ENCODE measurements at regions not wholly inside any gene's neighbourhood (a gene's known extent, or its start where the extent isn't known, plus 50 kb on each side); places are given as distances from the start of the nearest gene placed in this dataset.

DNA sequence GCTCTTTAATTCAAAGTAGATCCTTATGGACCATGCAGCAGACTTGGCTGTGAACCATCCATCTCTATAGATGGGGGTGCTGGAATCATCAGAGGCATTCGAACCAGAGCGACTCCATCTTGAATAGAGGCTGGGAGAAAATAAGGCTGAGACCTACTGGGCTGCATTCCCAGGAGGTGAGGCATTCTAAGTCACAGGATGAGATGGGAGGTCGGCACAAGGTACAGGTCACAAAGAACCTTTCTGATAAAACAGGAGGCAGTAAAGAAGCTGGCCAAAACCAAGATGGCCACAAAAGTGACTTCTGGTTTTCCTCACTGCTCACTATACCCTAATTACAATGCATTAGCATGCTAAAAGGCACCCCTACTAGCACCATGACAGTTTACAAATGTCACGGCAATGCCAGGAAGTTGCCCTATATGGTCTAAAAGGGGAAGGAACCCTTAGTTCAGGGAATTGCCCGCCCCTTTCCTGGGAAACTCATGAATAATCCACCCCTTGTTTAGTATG lies 89.2 kb upstream of the BRD7 start:
- no peak overlapping the region for H3K4me3 ChIP-seq (replicated peaks in 1 of 4; ENCODE audit: control extremely low read depth in 1 of 4, insufficient read depth in 1 of 4, low read depth in 3 of 4, low read length in 4 of 4)
- no peaks in the 10 kb centered on the region for H3K9me3 ChIP-seq (ENCODE audit: control insufficient read depth, insufficient read depth, low read depth, low read length)
- H4K20me1 ChIP-seq (ENCODE audit: control insufficient read depth, extremely low read depth, insufficient read depth, low read length): no peaks in the 10 kb centered on the region
- peaks cover 4% of the 10 kb centered on the region for H3K27me3 ChIP-seq (ENCODE audit: control insufficient read depth, insufficient read depth, low read length)
- no peaks in the 10 kb centered on the region for H3K79me2 ChIP-seq (ENCODE audit: control insufficient read depth, insufficient read depth, low read length)
- no peak overlapping the region for H2AFZ ChIP-seq (ENCODE audit: low read length)
- H3K27ac ChIP-seq (ENCODE audit: insufficient read depth, low read length): no peak overlapping the region
- no peaks in the 10 kb centered on the region for H3K36me3 ChIP-seq (ENCODE audit: control insufficient read depth, insufficient read depth, low read length)
- no peak overlapping the region for H3K9ac ChIP-seq (ENCODE audit: insufficient read depth, low read length)
- DNase-seq (ENCODE audit: low read depth in 2 of 2): no peak
- no peak overlapping the region for H3K4me2 ChIP-seq (ENCODE audit: extremely low read depth, insufficient read depth, low read length)
- H3K4me1 ChIP-seq (ENCODE audit: control insufficient read depth, extremely low read depth, insufficient read depth, low read length): no peaks in the 10 kb centered on the region
- TF ChIP-seq CTCF (conservative IDR thresholded peaks at IDR 0.05 in 1 of 2, IDR thresholded peaks at IDR 0.05 in 1 of 2; ENCODE audit: low read depth in 1 of 2, low read length in 2 of 2): no peak
- TF ChIP-seq EZH2 (IDR thresholded peaks at IDR 0.05; ENCODE audit: low read length, missing control alignments): no peak

DNA sequence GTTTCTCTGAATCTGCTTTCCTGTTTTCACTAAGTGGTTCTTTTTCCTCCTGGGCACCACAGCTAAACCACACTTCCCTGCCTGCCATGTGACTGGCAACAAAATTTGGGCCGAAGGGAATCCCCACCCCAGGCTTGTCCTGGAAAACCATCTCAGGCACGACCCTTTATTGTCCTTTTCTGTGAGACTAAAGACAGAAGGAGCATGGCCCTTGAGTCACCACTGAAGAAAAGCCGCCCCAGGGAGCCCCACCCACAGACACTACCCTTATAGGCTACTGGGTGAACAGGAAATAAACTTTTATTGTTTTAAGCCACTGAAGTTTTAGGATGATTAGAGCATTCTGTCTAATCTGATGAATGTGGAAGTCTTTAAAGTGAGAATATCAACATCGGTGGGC lies 88.6 kb upstream of the BRD7 start:
- Histone ChIP-seq H3K36me3 (ENCODE audit: control insufficient read depth, insufficient read depth, low read length) (no peaks in the 10 kb centered on the region), H2AFZ (ENCODE audit: low read length) (no peak overlapping the region), H3K79me2 (ENCODE audit: control insufficient read depth, insufficient read depth, low read length) (no peaks in the 10 kb centered on the region), H3K4me2 (ENCODE audit: extremely low read depth, insufficient read depth, low read length) (no peak overlapping the region), H3K4me3 (replicated peaks in 1 of 4; ENCODE audit: control extremely low read depth in 1 of 4, insufficient read depth in 1 of 4, low read depth in 3 of 4, low read length in 4 of 4) (no peak overlapping the region), H4K20me1 (ENCODE audit: control insufficient read depth, extremely low read depth, insufficient read depth, low read length) (no peaks in the 10 kb centered on the region), H3K9me3 (ENCODE audit: control insufficient read depth, insufficient read depth, low read depth, low read length) (no peaks in the 10 kb centered on the region), H3K9ac (ENCODE audit: insufficient read depth, low read length) (no peak overlapping the region), H3K27me3 (ENCODE audit: control insufficient read depth, insufficient read depth, low read length) (peaks cover 4% of the 10 kb centered on the region), H3K4me1 (ENCODE audit: control insufficient read depth, extremely low read depth, insufficient read depth, low read length) (no peaks in the 10 kb centered on the region), H3K27ac (ENCODE audit: insufficient read depth, low read length) (no peak overlapping the region)
- TF ChIP-seq EZH2 (IDR thresholded peaks at IDR 0.05; ENCODE audit: low read length, missing control alignments): no peak
- TF ChIP-seq CTCF (conservative IDR thresholded peaks at IDR 0.05 in 1 of 2, IDR thresholded peaks at IDR 0.05 in 1 of 2; ENCODE audit: low read depth in 1 of 2, low read length in 2 of 2): no peak
- no peak for DNase-seq (ENCODE audit: low read depth in 2 of 2)

- no peaks in the 10 kb centered on the region for H3K9me3 ChIP-seq (ENCODE audit: control insufficient read depth, insufficient read depth, low read depth, low read length)
- no peak overlapping the region for H2AFZ ChIP-seq (ENCODE audit: low read length)
- no peaks in the 10 kb centered on the region for H3K4me1 ChIP-seq (ENCODE audit: control insufficient read depth, extremely low read depth, insufficient read depth, low read length)
- DNase-seq (ENCODE audit: low read depth in 2 of 2): no peak
- H3K4me2 ChIP-seq (ENCODE audit: extremely low read depth, insufficient read depth, low read length): no peak overlapping the region
- peaks cover 4% of the 10 kb centered on the region for H3K27me3 ChIP-seq (ENCODE audit: control insufficient read depth, insufficient read depth, low read length)
- H3K36me3 ChIP-seq (ENCODE audit: control insufficient read depth, insufficient read depth, low read length): no peaks in the 10 kb centered on the region
- no peaks in the 10 kb centered on the region for H3K79me2 ChIP-seq (ENCODE audit: control insufficient read depth, insufficient read depth, low read length)
- H3K4me3 ChIP-seq (replicated peaks in 1 of 4; ENCODE audit: control extremely low read depth in 1 of 4, insufficient read depth in 1 of 4, low read depth in 3 of 4, low read length in 4 of 4): no peak overlapping the region
- H3K9ac ChIP-seq (ENCODE audit: insufficient read depth, low read length): no peak overlapping the region
- TF ChIP-seq EZH2 (IDR thresholded peaks at IDR 0.05; ENCODE audit: low read length, missing control alignments) (no peak), CTCF (conservative IDR thresholded peaks at IDR 0.05 in 1 of 2, IDR thresholded peaks at IDR 0.05 in 1 of 2; ENCODE audit: low read depth in 1 of 2, low read length in 2 of 2) (no peak)
- no peak overlapping the region for H3K27ac ChIP-seq (ENCODE audit: insufficient read depth, low read length)
- no peaks in the 10 kb centered on the region for H4K20me1 ChIP-seq (ENCODE audit: control insufficient read depth, extremely low read depth, insufficient read depth, low read length)
These were observed 86.6 kb upstream of the BRD7 start for GRCh38 chr16:50455288-50455845.
